Caco-2 (cell line): ENCODE measurements at regions not wholly inside any gene's neighbourhood (a gene's known extent, or its start where the extent isn't known, plus 50 kb on each side); places are given as distances from the start of the nearest gene placed in this dataset.

Source experiments
- BruUV-seq: library from RNA; stranded (reverse); fragments of 400-500 nt; replicated peaks from 2 replicates; lab custom pipeline; 2021; lab: Mats Ljungman, UMichigan
- CTCF ChIA-PET: fragments of 300-600 bp; sonication (Branson Sonifier 250); formaldehyde crosslinking; loops from one replicate; lab custom pipeline; 2022; ENCODE audit warnings: antibody characterized with exemption; lab: Charles Lee
- POLR2A ChIA-PET: fragments of 300-600 bp; sonication (Branson Sonifier 250); formaldehyde crosslinking; loops from one replicate; lab custom pipeline; 2022; ENCODE audit warnings: antibody characterized with exemption; lab: Charles Lee
- DNase-seq, 2 experiments: peaks; one replicate each; pipeline versions ENCODE4 v3.0.0 to v3.0.0-alpha.2; 2020 to 2022
- H3K27me3 ChIP-seq: replicated peaks from 2 replicates; pipeline ENCODE4 v1.6.0; 2011; ENCODE audit warnings: low read length; ENCODE audit not compliant: control insufficient read depth, insufficient read depth
- H3K36me3 ChIP-seq: 2 replicates; pipeline ENCODE4 v1.5.1; 2011; ENCODE audit warnings: low read length; ENCODE audit not compliant: control insufficient read depth, insufficient read depth
- H3K4me1 ChIP-seq: fragments of 250-450 bp; sonication (Bioruptor Pico); 2 replicates; pipeline ENCODE4 v1.5.1; 2020; ENCODE audit warnings: mild to moderate bottlenecking
- H3K4me3 ChIP-seq: 2 replicates; pipeline ENCODE4 v1.5.1; 2011; ENCODE audit warnings: low read depth, mild to moderate bottlenecking, control low read depth, low read length
- H3K9me3 ChIP-seq: fragments of 250-450 bp; sonication (Bioruptor Pico); 2 replicates; pipeline ENCODE4 v1.5.1; 2020; ENCODE audit warnings: mild to moderate bottlenecking, moderate library complexity
- H3K27ac Mint-ChIP-seq: one replicate; pipeline ENCODE4 v1.8.0; 2022; ENCODE audit warnings: mixed read lengths; ENCODE audit not compliant: unreplicated experiment
- H3K27me3 Mint-ChIP-seq: one replicate; pipeline ENCODE4 v1.8.0; 2022; ENCODE audit warnings: mixed read lengths; ENCODE audit not compliant: insufficient read depth, unreplicated experiment
- H3K36me3 Mint-ChIP-seq: one replicate; pipeline ENCODE4 v1.8.0; 2022; ENCODE audit warnings: mild to moderate bottlenecking, mixed read lengths; ENCODE audit not compliant: insufficient read depth, unreplicated experiment
- H3K4me1 Mint-ChIP-seq: one replicate; pipeline ENCODE4 v1.8.0; 2022; ENCODE audit warnings: low read depth, mixed read lengths; ENCODE audit not compliant: unreplicated experiment
- H3K4me3 Mint-ChIP-seq: one replicate; pipeline ENCODE4 v1.8.0; 2022; ENCODE audit warnings: mild to moderate bottlenecking, moderate library complexity, mixed read lengths; ENCODE audit not compliant: unreplicated experiment
- H3K9me3 Mint-ChIP-seq: one replicate; pipeline ENCODE4 v1.8.0; 2022; ENCODE audit warnings: mixed read lengths; ENCODE audit not compliant: unreplicated experiment
- CTCF ChIP-seq, 2 experiments: fragments of 200-600 bp in 1 of 2; IDR thresholded peaks; 1 replicate in 1 of 2; 2 replicates in 1 of 2; pipeline versions ENCODE4 v1.5.1 to v1.8.0; 2011 to 2022; ENCODE audit warnings: antibody characterized with exemption in 1 of 2, control low read depth in 1 of 2, inconsistent platforms in 1 of 2, low read depth in 1 of 2, low read length in 1 of 2, mild to moderate bottlenecking in 1 of 2, moderate library complexity in 1 of 2; ENCODE audit not compliant: insufficient read depth in 1 of 2, severe bottlenecking in 1 of 2, unreplicated experiment in 1 of 2
- intact Hi-C: fragments of 100-400 bp; cut with micrococcal nuclease; formaldehyde crosslinking; loops from one replicate; pipeline ENCODE4 v1.10.0; 2022; ENCODE audit not compliant: unreplicated experiment

GRCh38 chr20:11166712-11167111 lies 492.9 kb upstream of the JAG1 start:
- H3K4me3 Mint-ChIP-seq: no peak overlapping the region
- no peaks in the 10 kb centered on the region for H3K36me3 Mint-ChIP-seq
- ChIA-PET CTCF (no interaction called here), POLR2A (no interaction called here)
- DNase-seq: no peak
- TF ChIP-seq CTCF (IDR thresholded peaks at IDR 0.05; ENCODE audit: insufficient read depth in 1 of 2, low read depth in 1 of 2, low read length in 1 of 2, severe bottlenecking in 1 of 2, unreplicated experiment in 1 of 2): no peak
- H3K27me3 Mint-ChIP-seq: no peaks in the 10 kb centered on the region
- Histone ChIP-seq H3K36me3 (no peaks in the 10 kb centered on the region), H3K4me3 (no peak overlapping the region), H3K27me3 (no peaks in the 10 kb centered on the region), H3K9me3 (no peaks in the 10 kb centered on the region; the same call in 1 of the 2 replicates), H3K4me1 (no peaks in the 10 kb centered on the region)
- no peaks in the 10 kb centered on the region for H3K9me3 Mint-ChIP-seq
- no TSS peak for BruUV-seq
- no peaks in the 10 kb centered on the region for H3K4me1 Mint-ChIP-seq
- intact Hi-C loops: no loop called here
- H3K27ac Mint-ChIP-seq: no peak overlapping the region

GRCh38 chr20:11168026-11168425 lies 494.2 kb upstream of the JAG1 start:
- BruUV-seq: no TSS peak
- H3K9me3 Mint-ChIP-seq: no peaks in the 10 kb centered on the region
- CTCF ChIA-PET: no interaction called here
- no peaks in the 10 kb centered on the region for H3K36me3 ChIP-seq
- POLR2A ChIA-PET: no interaction called here
- H3K4me1 ChIP-seq: no peaks in the 10 kb centered on the region
- H3K4me3 ChIP-seq: no peak overlapping the region
- no peak for TF ChIP-seq CTCF (IDR thresholded peaks at IDR 0.05; ENCODE audit: insufficient read depth in 1 of 2, low read depth in 1 of 2, low read length in 1 of 2, severe bottlenecking in 1 of 2, unreplicated experiment in 1 of 2)
- H3K27ac Mint-ChIP-seq: no peak overlapping the region
- H3K4me1 Mint-ChIP-seq: no peaks in the 10 kb centered on the region
- no peaks in the 10 kb centered on the region; the same call in 1 of the 2 replicates for H3K9me3 ChIP-seq
- H3K27me3 Mint-ChIP-seq: no peaks in the 10 kb centered on the region
- intact Hi-C loops: no loop called here
- no peak for DNase-seq
- no peaks in the 10 kb centered on the region for H3K36me3 Mint-ChIP-seq
- no peak overlapping the region for H3K4me3 Mint-ChIP-seq
- H3K27me3 ChIP-seq: no peaks in the 10 kb centered on the region

GRCh38 chr20:11170025-11170424 lies 496.2 kb upstream of the JAG1 start:
- no peaks in the 10 kb centered on the region for H3K27me3 Mint-ChIP-seq
- H3K4me3 Mint-ChIP-seq: no peak overlapping the region
- H3K4me3 ChIP-seq: no peak overlapping the region
- CTCF ChIA-PET: no interaction called here
- no peaks in the 10 kb centered on the region for H3K9me3 ChIP-seq
- H3K27ac Mint-ChIP-seq: no peak overlapping the region
- no peaks in the 10 kb centered on the region for H3K4me1 ChIP-seq
- no peaks in the 10 kb centered on the region for H3K27me3 ChIP-seq
- TF ChIP-seq CTCF (IDR thresholded peaks at IDR 0.05; ENCODE audit: insufficient read depth in 1 of 2, low read depth in 1 of 2, low read length in 1 of 2, severe bottlenecking in 1 of 2, unreplicated experiment in 1 of 2): no peak
- BruUV-seq: no TSS peak
- intact Hi-C loops: no loop called here
- no peaks in the 10 kb centered on the region for H3K4me1 Mint-ChIP-seq
- H3K36me3 ChIP-seq: no peaks in the 10 kb centered on the region
- H3K9me3 Mint-ChIP-seq: no peaks in the 10 kb centered on the region
- DNase-seq: no peak
- no peaks in the 10 kb centered on the region for H3K36me3 Mint-ChIP-seq
- POLR2A ChIA-PET: no interaction called here
